Cardiac fibroblast (primary cell): ENCODE measurements at regions not wholly inside any gene's neighbourhood (a gene's known extent, or its start where the extent isn't known, plus 50 kb on each side); places are given as distances from the start of the nearest gene placed in this dataset.
"Not testable (repeated sequence)": the region's sequence is repeated elsewhere in the genome, so short reads cannot be mapped to it uniquely, and the experiment has no call there.

Experiments
- DNase-seq, 2 donors: peaks; one replicate each; pipeline versions ENCODE4 v3.0.0 to v3.0.0-alpha.2; 2010; ENCODE audit warnings: low read depth in 2 of 2
- H3K4me3 ChIP-seq, 2 donors: replicated peaks in 1 of 2; 1 replicate in 1 of 2; 2 replicates in 1 of 2; pipeline ENCODE4 v1.5.1; 2011; ENCODE audit warnings: low read depth in 2 of 2, low read length in 2 of 2, mild to moderate bottlenecking in 2 of 2, moderate library complexity in 1 of 2
- CTCF ChIP-seq: IDR thresholded peaks from one replicate; pipeline ENCODE4 v1.5.1; 2011; ENCODE audit warnings: low read depth, mild to moderate bottlenecking, low read length, inconsistent platforms

- no peak for TF ChIP-seq CTCF
- H3K4me3 ChIP-seq: no peak overlapping the region
- no peak for DNase-seq
These were observed 145.9 kb upstream of the HTR1E start for GRCh38 chr6:86791476-86791875.

- no peak for DNase-seq
- no peak overlapping the region for H3K4me3 ChIP-seq
- no peak for TF ChIP-seq CTCF
These were observed 147.4 kb upstream of the HTR1E start for GRCh38 chr6:86789779-86790411.

GRCh38 chr6:86782328-86782727 is 155.0 kb upstream of the HTR1E start:
- TF ChIP-seq CTCF: no peak
- H3K4me3 ChIP-seq: no peak overlapping the region
- DNase-seq: no peak

GRCh38 chr6:86780923-86781322 is 156.4 kb upstream of the HTR1E start:
- no peak for TF ChIP-seq CTCF
- no peak overlapping the region for H3K4me3 ChIP-seq
- DNase-seq: no peak

GRCh38 chr6:86775893-86776292 is 161.4 kb upstream of the HTR1E start:
- no peak for DNase-seq
- TF ChIP-seq CTCF: no peak
- no peak overlapping the region for H3K4me3 ChIP-seq

GRCh38 chr6:86765211-86765610 is 172.1 kb upstream of the HTR1E start:
- H3K4me3 ChIP-seq: no peak overlapping the region
- no peak for DNase-seq
- no peak for TF ChIP-seq CTCF

- DNase-seq, H3K4me3 ChIP-seq: not testable (repeated sequence)
These were observed 177.4 kb upstream of the HTR1E start for GRCh38 chr6:86759953-86760352.
